Kasumi-1 (cell line): ENCODE measurements at regions not wholly inside any gene's neighbourhood (a gene's known extent, or its start where the extent isn't known, plus 50 kb on each side); places are given as distances from the start of the nearest gene placed in this dataset.

ENCODE experiments used
- DNase-seq, 2 experiments: peaks; one replicate each; lab custom pipeline; 2025; lab: John Stamatoyannopoulos, UW

DNA sequence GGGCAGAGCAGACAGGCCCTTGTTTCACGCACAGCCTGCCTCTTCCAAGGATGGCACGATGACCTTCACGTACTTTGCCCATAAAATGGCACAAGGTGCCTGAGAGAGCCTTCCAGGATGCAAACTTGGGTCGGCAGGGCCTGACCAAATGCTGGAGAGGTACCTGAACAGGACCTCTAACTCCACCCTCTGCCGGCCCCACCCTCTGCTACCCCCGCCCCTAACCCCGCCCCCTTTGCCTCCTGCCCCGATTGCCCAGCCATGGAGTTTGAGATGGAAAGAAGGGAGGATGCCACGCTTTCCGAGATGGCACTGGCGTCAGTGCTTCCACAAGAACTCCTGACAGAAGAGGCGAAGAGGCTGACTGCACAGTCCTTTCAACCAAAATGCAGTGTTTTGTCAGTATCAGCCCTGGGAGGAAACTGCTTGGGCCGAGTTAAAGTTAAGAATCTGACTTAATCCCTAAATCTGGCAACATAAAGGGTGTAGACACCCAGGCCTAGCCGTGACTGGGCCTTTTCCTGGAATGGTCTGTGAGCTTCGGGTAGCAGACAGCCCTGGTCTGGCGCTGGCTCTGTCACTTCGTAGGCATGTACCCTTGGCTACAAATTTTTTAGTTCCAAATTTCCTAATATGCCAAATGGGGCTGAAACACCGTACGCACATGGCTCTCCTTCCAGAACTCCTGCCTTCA, 230.3 kb upstream of the RGMA start:
- no peak for DNase-seq

DNA sequence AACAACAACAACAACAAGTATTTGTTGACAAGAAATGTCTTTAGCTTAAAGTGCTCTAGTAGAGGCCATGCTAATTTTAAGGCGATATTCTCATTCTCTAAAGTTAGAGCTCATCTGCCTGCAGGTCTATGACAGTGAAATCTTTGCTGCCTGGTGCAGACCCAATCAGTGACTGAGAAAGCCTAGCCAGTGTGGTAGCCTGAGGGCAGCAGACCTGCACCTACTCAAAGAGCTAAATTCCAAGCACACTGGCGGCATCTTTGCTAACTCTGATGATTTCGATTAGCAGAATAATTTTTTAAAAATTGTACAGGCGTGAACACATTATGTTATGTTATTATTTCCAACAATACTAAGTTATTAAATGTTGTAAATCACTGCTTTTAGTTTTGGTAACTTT, 228.8 kb upstream of the RGMA start:
- DNase-seq, result no peak

DNA sequence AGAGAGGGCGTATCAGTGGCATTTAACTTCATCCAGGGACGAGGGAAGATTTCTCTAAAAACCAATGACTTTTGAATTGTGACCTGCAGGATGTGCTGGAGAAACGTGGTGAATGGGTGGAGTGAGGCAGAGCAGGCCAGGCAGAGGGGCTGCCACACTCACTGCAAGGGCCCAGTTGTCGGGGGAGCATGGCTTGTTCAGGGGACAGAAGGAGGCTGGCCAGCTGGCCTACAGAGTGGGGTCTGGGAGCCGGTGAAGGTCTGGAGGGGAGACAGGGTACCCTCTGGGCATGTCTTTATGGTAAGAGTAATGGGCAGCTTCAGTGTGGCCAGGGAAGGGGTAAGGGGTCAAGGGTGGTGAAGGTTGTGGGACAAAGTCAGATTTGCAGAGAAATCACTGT, 225.2 kb upstream of the RGMA start:
- DNase-seq, result no peak

DNA sequence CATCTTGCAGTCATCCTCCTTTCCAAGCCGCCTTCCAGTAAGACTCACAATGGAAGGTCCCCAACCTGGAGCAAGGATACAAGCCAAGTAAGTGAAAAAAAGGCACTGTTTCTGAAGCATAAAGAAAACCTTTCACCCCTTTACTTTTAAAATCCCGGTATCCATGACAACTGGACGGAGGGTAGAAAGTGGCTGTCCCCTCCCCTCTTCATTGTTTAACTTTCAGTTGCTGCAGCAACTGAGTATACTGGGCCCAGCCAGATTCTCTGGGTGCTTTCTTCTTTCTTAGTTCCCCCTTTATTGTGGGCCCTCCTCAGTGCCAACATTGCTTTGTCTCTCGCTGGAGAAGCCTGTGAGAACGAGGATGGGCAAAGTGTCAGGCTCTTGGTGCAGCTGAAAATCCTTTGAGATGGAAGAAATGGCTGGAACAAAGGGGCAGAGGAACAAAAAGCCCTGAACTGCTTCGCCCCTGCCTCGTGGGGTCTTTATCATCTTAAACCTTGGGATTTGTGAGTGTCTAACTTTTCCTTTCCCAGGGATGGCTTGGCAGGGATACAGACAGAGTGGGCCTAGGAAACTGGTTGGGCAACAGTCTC, 224.0 kb upstream of the RGMA start:
- DNase-seq, result no peak

DNA sequence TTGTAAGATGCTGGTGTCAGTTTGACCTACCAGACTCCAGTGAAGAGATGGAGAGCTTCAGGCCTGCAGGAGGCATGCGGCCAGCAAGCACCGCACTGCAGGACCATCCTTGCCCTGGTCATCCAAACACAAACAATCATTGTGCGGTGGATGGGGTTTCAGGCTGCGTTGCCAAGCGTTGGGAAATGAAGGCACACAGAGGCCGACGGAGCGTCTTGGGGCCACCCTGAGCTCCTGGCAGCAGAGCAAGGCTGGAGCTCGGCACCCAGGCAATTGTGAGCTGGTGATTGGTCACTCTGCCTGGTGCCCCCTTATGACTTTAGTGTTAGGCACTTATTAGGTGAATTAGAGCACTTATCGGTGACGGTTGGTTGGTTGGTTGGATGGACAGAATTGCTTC, 222.6 kb upstream of the RGMA start:
- DNase-seq, result no peak

DNA sequence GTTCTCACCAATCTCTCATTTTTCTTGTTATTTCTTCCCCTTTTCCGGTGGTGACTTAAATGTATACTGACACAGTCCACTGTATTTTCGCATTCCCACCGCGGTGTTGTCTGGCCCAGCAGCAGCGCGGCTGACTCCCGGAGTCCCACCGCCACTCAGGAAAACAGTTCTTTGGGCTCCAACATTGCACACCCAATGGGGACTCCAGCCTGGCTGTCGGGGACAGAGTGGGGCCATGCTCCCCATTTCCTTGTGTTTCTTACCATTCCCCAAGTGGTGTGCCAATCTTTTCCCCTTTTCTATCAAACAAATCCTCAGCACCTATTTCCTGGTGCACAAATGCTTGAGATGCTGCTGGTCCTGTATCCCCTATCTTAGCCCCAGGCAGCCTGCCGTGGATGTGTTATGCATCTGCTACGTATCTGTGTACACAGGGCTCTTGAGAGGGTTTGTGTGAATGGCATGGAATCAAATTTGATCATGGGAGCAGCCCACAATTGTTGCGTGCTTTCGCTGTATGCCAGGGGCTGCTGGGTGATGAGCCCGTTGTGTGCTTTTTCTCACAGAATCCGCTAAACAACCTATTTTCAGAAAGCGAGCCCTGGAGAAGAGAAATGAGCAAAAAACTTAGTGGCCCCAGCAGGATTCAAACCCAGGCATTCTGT, 219.1 kb upstream of the RGMA start:
- DNase-seq, result no peak

- DNase-seq, result no peak
Measured at GRCh38 chr15:93307513-93307912, 218.5 kb upstream of the RGMA start.

- no peak for DNase-seq
Measured at GRCh38 chr15:93305306-93305705, 216.3 kb upstream of the RGMA start.

DNA sequence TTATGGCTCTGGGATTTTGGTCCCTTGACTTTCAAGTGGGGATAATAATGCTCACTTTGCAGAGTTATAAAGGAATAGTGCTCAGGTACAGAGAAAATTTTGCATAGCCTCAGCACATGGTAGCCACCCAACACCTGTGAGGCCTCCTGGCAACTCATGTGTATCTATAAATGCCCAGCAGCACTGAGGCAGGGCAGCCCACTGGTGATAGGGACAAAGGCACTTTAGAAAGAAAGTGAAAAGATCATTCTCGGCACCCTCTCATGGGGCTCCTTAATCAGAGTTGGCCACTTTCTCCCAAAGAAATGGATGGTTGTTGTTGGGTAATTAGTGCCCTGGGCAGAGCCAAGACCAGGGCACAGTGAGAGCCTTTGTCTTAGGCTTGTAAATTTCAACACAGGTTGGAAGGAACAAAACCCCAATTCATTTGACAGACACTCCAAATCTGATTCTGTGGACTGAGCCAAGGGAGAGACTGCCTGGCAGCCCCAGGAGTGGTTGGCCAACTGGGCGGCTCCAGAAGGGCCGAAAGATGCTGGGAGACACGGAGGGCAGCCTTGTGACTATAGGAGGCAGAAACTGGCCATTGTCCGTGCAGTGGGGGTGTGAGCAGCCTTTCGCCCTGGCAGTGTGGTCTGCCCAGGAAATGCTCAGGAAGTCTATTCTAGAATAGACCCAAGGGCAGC, 213.2 kb upstream of the RGMA start:
- DNase-seq, result no peak

DNA sequence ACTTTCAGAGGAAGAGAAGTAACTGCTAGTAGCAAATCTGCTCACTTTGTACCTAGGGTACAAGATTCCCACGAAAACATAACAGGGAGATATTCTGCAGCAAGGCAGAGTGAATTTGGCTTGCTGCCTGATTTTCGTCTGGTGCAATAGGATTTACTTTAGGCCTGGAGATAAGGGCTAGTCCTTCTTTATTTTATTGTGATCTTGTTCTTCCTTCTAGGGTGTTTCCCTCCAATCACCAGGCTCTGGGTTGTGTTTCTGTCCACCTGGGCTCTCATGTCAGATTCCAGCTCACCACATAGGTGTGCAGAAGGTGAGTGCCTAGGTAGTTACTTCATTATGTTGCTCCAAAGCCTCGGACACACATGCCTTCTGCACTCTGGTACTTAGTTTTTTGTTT, 211.8 kb upstream of the RGMA start:
- DNase-seq, result no peak

DNA sequence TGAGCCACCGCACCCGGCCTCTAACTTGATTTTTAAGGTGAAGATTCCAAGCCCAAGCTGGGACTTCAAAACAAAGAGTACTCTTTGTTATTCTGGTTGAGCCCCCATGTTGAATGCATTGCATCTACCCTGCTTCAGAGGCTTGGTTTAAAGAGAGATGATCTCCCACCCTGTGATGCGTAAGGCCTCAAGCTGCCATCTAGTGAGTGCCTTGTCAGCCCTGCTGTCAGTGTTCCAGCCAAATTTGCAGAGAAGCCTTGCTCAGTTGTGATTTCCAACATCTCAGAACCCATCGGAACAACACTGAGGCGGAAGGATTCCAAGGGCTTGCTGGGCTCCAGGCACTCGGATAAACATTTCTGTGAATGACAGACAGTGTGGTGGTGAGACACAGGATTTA, 210.7 kb upstream of the RGMA start:
- no peak for DNase-seq

DNA sequence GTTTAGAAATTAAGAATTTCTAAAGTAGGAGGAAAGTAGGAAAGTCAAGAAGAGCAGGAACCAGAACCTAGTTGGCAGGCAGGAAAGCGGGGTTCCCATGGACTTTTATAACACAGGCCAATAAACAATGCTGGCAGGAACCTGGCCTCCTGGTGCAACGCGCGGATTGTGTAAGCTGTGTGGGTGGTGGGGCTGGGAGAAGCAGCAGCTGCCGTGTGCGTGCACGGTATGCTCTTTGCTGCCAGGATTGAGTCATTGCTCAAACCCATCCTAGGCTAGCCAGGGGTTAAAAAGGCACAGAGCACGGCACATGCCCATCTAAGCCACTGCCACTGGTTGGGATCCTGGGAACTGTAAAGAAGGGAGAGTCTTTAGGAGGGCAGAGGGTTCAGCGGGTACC, 209.9 kb upstream of the RGMA start:
- no peak for DNase-seq

DNA sequence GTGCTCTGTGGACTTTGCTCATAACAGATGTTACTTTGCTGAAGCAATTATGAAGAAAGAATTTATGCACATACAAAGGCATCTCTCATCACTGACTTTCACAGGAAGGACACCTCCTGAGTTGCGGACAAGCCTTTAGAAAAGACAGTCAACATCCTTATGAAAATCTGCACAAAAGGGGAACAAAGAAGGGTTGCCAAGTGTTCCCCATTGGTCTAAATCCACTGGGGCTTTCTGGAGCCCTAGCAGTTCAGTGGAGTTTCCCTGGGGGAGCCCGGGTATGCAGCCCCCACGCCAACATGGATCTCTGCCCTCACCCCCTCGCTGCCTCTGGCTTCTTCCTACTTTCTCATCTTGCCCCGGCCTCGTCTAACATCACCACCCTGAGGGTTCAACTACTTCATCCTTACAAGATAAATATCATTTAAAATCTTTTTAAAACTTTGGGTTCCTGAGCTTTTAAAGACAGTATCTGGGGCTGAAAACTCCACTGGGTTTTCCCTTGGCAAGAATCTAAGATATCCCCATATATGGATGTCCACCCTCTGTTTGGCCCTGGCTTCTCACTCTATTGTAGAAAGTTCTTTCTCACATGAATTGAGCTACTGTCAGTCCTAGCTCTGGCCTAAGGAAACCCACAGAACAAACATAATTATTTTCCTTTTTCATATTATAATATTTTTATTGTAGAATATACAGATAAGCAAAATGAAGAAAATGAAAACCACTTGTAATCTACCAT, 207.9 kb upstream of the RGMA start:
- DNase-seq, result no peak

- no peak for DNase-seq
Measured at GRCh38 chr15:93294896-93295295, 205.9 kb upstream of the RGMA start.

DNA sequence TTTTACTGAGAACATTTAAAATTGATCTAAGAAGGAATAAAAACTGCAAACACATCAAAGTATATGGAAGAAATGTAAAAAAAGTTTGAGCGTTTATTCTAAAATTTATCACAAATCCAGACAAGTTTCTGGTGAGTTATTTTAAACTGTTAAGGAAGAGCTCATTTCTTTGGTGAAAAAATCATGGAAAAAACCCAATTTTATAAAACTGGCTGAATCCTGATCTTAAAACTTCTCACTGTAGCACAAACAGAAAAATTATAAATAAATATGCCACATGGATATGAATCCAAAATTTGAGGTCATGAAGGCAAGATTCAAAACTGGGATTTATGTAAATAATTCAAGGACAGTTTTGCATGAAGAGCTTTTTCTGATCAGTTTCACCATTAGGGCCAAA, 205.1 kb upstream of the RGMA start:
- no peak for DNase-seq

DNA sequence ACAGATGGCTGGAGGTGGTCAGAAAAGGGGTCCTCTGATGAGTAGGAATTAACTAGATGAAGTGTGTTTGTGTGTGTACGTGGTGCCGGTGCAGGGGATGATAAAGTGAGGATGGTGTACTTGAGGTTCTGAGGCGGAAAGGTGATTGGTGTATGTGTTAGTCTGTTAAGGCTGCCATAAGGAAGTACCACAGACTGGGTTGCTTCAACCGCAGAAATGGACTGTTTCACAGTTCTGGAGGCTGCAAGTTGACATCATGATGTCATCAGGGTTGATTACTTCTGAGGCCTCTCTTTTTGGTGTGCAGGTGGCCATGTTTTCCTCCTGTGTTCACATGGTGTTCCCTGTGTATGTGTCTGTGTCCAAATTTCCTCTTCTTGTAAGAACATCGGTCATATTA, 202.4 kb upstream of the RGMA start:
- no peak for DNase-seq

- no peak for DNase-seq
Measured at GRCh38 chr15:93290618-93290946, 201.6 kb upstream of the RGMA start.

DNA sequence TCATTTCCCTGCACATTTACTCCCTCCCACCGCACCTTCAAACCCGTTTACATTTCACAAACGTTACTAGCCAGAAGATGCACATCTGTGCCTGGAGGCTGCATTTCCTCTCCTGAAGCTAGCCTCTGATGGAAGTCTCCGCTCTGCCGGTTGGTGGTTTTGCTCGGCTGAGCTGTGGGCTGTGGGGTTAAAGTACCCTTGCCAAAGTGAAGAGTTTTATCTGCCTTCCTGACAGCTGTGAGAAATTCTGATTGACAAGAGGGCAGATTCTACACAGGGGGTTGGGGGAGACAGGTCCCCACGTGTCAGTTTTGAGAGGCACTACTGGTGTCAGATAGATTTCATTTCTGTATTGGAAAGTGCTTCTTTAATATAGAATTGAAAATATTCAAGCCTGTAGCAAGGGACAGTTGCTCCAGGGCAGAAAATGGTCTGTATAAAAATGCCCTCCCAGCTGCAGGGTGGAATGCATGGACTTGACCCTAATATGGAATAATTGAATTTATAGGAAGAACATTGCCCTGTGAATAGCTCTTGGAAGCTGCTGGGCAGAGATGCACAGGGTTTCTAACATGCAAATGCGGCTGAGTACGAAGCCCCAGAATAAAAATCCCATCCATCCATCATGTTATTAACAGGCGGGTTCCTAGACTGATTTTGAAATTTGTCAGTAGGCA, 201.1 kb upstream of the RGMA start:
- no peak for DNase-seq

- no peak for DNase-seq
Measured at GRCh38 chr15:93288728-93289294, 199.8 kb upstream of the RGMA start.

DNA sequence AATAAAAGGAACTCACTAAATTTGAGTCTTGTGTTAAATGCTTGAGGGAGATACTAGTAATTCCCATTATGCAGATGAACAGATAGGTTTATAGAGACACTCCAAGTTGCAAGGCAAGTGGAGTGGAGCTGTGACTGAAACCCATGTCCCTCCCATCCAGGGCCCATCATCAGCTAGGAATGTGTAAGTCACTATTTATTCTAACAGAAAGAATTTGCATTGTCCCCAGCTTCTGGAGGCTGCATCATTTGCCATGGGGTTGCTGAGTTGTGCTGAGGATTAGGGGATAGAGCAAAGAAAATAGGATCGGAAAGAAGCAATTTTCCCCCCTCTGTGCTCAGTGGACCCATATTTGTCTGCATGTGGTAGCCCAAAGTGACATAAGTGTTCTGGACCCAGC, 197.4 kb upstream of the RGMA start:
- DNase-seq, result no peak

DNA sequence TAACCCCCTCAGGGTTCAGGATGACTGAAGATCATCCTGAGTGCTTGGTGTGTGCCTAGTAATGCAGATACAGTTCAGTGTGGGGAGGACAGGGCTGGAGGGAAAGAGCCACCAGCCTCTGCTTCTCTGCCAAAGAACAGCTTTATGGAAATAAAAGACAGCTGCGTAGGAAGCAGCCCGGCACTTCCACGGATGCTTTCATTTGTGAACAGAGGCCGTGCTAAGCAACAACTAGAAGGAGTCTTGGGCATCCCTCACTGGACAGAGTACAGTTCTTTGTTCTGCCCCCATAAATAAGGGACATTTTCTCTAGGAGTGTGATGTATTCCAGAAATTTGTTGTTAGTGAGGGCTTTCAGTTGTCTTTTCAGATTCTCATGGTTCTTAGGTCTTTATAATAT, 194.8 kb upstream of the RGMA start:
- no peak for DNase-seq

DNA sequence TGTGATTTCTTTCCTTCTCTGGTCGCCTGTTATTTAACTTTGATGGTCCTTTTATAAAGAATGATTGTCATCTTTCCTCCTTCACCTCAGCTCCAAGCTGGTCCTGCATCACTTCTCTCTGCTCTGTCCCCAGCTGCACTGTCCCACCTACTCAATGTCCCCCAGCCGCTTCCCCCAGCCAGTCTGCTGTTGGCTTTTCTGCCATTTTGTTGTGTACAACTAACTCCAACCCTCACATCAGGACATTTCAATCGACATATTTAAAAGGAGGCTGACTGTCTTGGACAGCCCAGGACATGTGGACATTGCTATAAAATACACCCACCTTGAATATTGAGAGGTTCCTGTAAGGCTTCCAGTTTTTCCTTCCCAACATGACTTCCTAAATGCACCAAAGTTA, 193.8 kb upstream of the RGMA start:
- no peak for DNase-seq
